NCI-H1092 (cell line): ENCODE measurements at regions not wholly inside any gene's neighbourhood (a gene's known extent, or its start where the extent isn't known, plus 50 kb on each side); places are given as distances from the start of the nearest gene placed in this dataset.

Experiments
- DNase-seq: peaks from one replicate; lab custom pipeline; 2025; lab: John Stamatoyannopoulos, UW

GRCh38 chr7:24341691-24342413 lies 57.9 kb downstream of the NPY start:
- DNase-seq = no peak

GRCh38 chr7:24343614-24344013 lies 59.6 kb downstream of the NPY start:
- no peak for DNase-seq

GRCh38 chr7:24346129-24346528 lies 62.1 kb downstream of the NPY start:
- no peak for DNase-seq

GRCh38 chr7:24346716-24347115 lies 62.7 kb downstream of the NPY start:
- no peak for DNase-seq

GRCh38 chr7:24349339-24349738 lies 65.3 kb downstream of the NPY start:
- no peak for DNase-seq

GRCh38 chr7:24354456-24354855 lies 70.5 kb downstream of the NPY start:
- no peak for DNase-seq

GRCh38 chr7:24356718-24357386 lies 72.9 kb downstream of the NPY start:
- DNase-seq = no peak

GRCh38 chr7:24361001-24361400 lies 77.0 kb downstream of the NPY start:
- DNase-seq = no peak

- no peak for DNase-seq
Measured at GRCh38 chr7:24365606-24366005, 81.6 kb downstream of the NPY start.

GRCh38 chr7:24366876-24367275 lies 82.9 kb downstream of the NPY start:
- no peak for DNase-seq

GRCh38 chr7:24368161-24368560 lies 84.2 kb downstream of the NPY start:
- no peak for DNase-seq

- no peak for DNase-seq
Measured at GRCh38 chr7:24370541-24370940, 86.6 kb downstream of the NPY start.

- no peak for DNase-seq
Measured at GRCh38 chr7:24372961-24373955, 89.3 kb downstream of the NPY start.

GRCh38 chr7:24378871-24379616 lies 95.1 kb downstream of the NPY start:
- DNase-seq = no peak

GRCh38 chr7:24381894-24382505 lies 98.0 kb downstream of the NPY start:
- no peak for DNase-seq

- DNase-seq = no peak
Measured at GRCh38 chr7:24383055-24383454, 99.1 kb downstream of the NPY start.

GRCh38 chr7:24384362-24385030 lies 100.5 kb downstream of the NPY start:
- DNase-seq = no peak

- DNase-seq = no peak
Measured at GRCh38 chr7:24388212-24388611, 104.2 kb downstream of the NPY start.

GRCh38 chr7:24390376-24391157 lies 106.6 kb downstream of the NPY start:
- DNase-seq = no peak

GRCh38 chr7:24392774-24393173 lies 108.8 kb downstream of the NPY start:
- DNase-seq = no peak
